HepG2 (cell line): ENCODE measurements at regions not wholly inside any gene's neighbourhood (a gene's known extent, or its start where the extent isn't known, plus 50 kb on each side); places are given as distances from the start of the nearest gene placed in this dataset.

Experiments used
- ATAC-seq: fragments of 200-7000 bp; cut with Tn5 transposase; 3 replicates; pipeline ENCODE4 v1.9.1; 2020; ENCODE audit warnings: mild to moderate bottlenecking, moderate library complexity
- BruUV-seq: library from RNA; stranded (reverse); fragments of 400-500 nt; replicated peaks from 2 replicates; lab custom pipeline; 2021; lab: Mats Ljungman, UMichigan
- CTCF ChIA-PET: fragments of 300-600 bp; formaldehyde crosslinking; extraction: SDS; loops from one replicate; lab custom pipeline; 2021; ENCODE audit warnings: low total read pairs, inconsistent platforms, low intra/inter-chr PET ratio; lab: Yijun Ruan, JAX
- POLR2A ChIA-PET: fragments of 350-600 bp; sonication (Branson Sonifier 250); formaldehyde crosslinking; loops from one replicate; lab custom pipeline; 2020; ENCODE audit warnings: antibody characterized with exemption, inconsistent platforms; lab: Yijun Ruan, JAX
- DNase-seq: peaks from one replicate; pipeline ENCODE4 v3.0.0-alpha.2; 2015; ENCODE audit warnings: low spot score
- FAIRE-seq: peaks from 3 replicates; lab custom pipeline; 2011; peaks lifted over from hg19 to GRCh38; lab: Jason Lieb, UNC
- H2AFZ ChIP-seq: one replicate; pipeline ENCODE4 v1.6.1; 2011; ENCODE audit warnings: low read length, inconsistent platforms
- H3K27ac ChIP-seq: fragments of 300-600 bp; 3 replicates; pipeline ENCODE4 v1.8.0; 2011; ENCODE audit warnings: mixed run types, mild to moderate bottlenecking, mixed read lengths, low read length, inconsistent platforms; ENCODE audit not compliant: insufficient read depth; ENCODE audit errors: extremely low read length
- H3K27me3 ChIP-seq, 2 experiments: fragments of 200-600 bp in 1 of 2; 2 replicates in 1 of 2; 3 replicates in 1 of 2; pipeline versions ENCODE4 v1.6.0 to v1.8.0; 2011; ENCODE audit warnings: low read length in 2 of 2, mild to moderate bottlenecking in 2 of 2, moderate library complexity in 2 of 2, inconsistent platforms in 1 of 2; ENCODE audit not compliant: insufficient read depth in 2 of 2, control insufficient read depth in 1 of 2
- H3K36me3 ChIP-seq, 2 experiments: fragments of 200-600 bp in 1 of 2; replicated peaks in 1 of 2; 2 replicates in 1 of 2; 3 replicates in 1 of 2; pipeline versions ENCODE4 v1.5.1 to v1.8.0; 2011; ENCODE audit warnings: low read length in 2 of 2, inconsistent platforms in 1 of 2; ENCODE audit not compliant: insufficient read depth in 2 of 2, control insufficient read depth in 1 of 2
- H3K4me1 ChIP-seq: 2 replicates; pipeline ENCODE4 v1.5.1; 2012; ENCODE audit warnings: low read length, inconsistent platforms; ENCODE audit not compliant: insufficient read depth
- H3K4me2 ChIP-seq: 2 replicates; pipeline ENCODE4 v1.6.0; 2011; ENCODE audit warnings: low read depth, low read length, inconsistent platforms
- H3K4me3 ChIP-seq, 3 experiments: fragments of 200-600 bp in 1 of 3; sonication (generic), shearing (Covaris generic) in 1 of 3; replicated peaks in 1 of 3; 2 replicates each; pipeline ENCODE4 v1.5.1; 2011 to 2016; ENCODE audit warnings: low read length in 3 of 3, inconsistent platforms in 2 of 3, low read depth in 2 of 3, mild to moderate bottlenecking in 2 of 3, control low read depth in 1 of 3, mixed read lengths in 1 of 3; ENCODE audit not compliant: insufficient read depth in 1 of 3
- H3K79me2 ChIP-seq: one replicate; pipeline ENCODE4 v1.6.1; 2011; ENCODE audit warnings: low read length, inconsistent platforms; ENCODE audit not compliant: insufficient read depth
- H3K9ac ChIP-seq: 2 replicates; pipeline ENCODE4 v1.6.0; 2011; ENCODE audit warnings: mild to moderate bottlenecking, low read depth, low read length, inconsistent platforms; ENCODE audit not compliant: insufficient read depth
- H3K9me3 ChIP-seq: 2 replicates; pipeline ENCODE4 v1.5.1; 2012; ENCODE audit warnings: mild to moderate bottlenecking, low read length
- H4K20me1 ChIP-seq: 2 replicates; pipeline ENCODE4 v1.6.0; 2011; ENCODE audit warnings: inconsistent platforms, mild to moderate bottlenecking, low read length, moderate library complexity; ENCODE audit not compliant: insufficient read depth
- CEBPZ ChIP-seq: IDR thresholded peaks from 2 replicates; pipeline ENCODE4 v1.6.1; 2012; ENCODE audit warnings: low read length, improper control_type of control experiment
- EED ChIP-seq: sonication (generic); formaldehyde crosslinking; IDR thresholded peaks from 2 replicates; pipeline ENCODE4 v1.5.0; 2020; ENCODE audit warnings: mild to moderate bottlenecking, missing genetic modification reagents
- IKZF1 ChIP-seq: fragments of 450-650 bp; IDR thresholded peaks from 2 replicates; pipeline ENCODE4 v1.7.1; 2016
- ISL2 ChIP-seq: sonication (generic); formaldehyde crosslinking; IDR thresholded peaks from 2 replicates; pipeline ENCODE4 v1.5.0; 2020; ENCODE audit warnings: missing genetic modification reagents
- KDM4B ChIP-seq: sonication (generic); formaldehyde crosslinking; IDR thresholded peaks from 2 replicates; pipeline ENCODE4 v1.4.0; 2020; ENCODE audit warnings: missing genetic modification reagents
- KDM5B ChIP-seq: sonication (generic); formaldehyde crosslinking; IDR thresholded peaks from 2 replicates; pipeline ENCODE4 v1.4.0; 2020; ENCODE audit warnings: missing genetic modification reagents, mild to moderate bottlenecking, borderline replicate concordance
- MLXIP ChIP-seq: sonication (generic); formaldehyde crosslinking; IDR thresholded peaks from 2 replicates; pipeline ENCODE4 v1.9.0; 2021; ENCODE audit warnings: missing genetic modification reagents, borderline replicate concordance
- SOX5 ChIP-seq: IDR thresholded peaks from 2 replicates; pipeline ENCODE4 v1.6.1; 2016; ENCODE audit warnings: borderline replicate concordance
- TRIM22 ChIP-seq: fragments of 450-650 bp; IDR thresholded peaks from 2 replicates; pipeline ENCODE4 v1.6.1; 2017
- TRIM24 ChIP-seq: sonication (generic); formaldehyde crosslinking; IDR thresholded peaks from 2 replicates; pipeline ENCODE4 v1.8.0; 2022; ENCODE audit warnings: mild to moderate bottlenecking, missing genetic modification reagents
- ZBTB20 ChIP-seq: sonication (generic); formaldehyde crosslinking; IDR thresholded peaks from 2 replicates; pipeline ENCODE4 v1.8.1; 2023; ENCODE audit warnings: missing genetic modification reagents, low read depth, mild to moderate bottlenecking, borderline replicate concordance
- ZNF136 ChIP-seq: sonication (generic); formaldehyde crosslinking; IDR thresholded peaks from 2 replicates; pipeline ENCODE4 v1.8.1; 2022; ENCODE audit warnings: low read depth, mild to moderate bottlenecking, moderate library complexity, missing genetic modification reagents
- ZNF367 ChIP-seq: sonication (generic); formaldehyde crosslinking; IDR thresholded peaks from 2 replicates; pipeline ENCODE4 v1.4.0; 2020; ENCODE audit warnings: missing genetic modification reagents, borderline replicate concordance
- ZNF468 ChIP-seq: sonication (generic); formaldehyde crosslinking; IDR thresholded peaks from 2 replicates; pipeline ENCODE4 v1.8.0; 2022; ENCODE audit warnings: mild to moderate bottlenecking, moderate library complexity, missing genetic modification reagents
- ZNF710 ChIP-seq: sonication (generic); formaldehyde crosslinking; IDR thresholded peaks from 2 replicates; pipeline ENCODE4 v1.5.0; 2020; ENCODE audit warnings: mild to moderate bottlenecking, missing genetic modification reagents, borderline replicate concordance
- ZNF724P ChIP-seq: sonication (generic); formaldehyde crosslinking; IDR thresholded peaks from 2 replicates; pipeline ENCODE4 v1.8.0; 2022; ENCODE audit warnings: missing genetic modification reagents, borderline replicate concordance
- WGBS: methylation state at CpG from one replicate; pipeline ENCODE4 v1.1.6; 2017; ENCODE audit warnings: low lambda C conversion rate; 5-methylcytosine and 5-hydroxymethylcytosine counted together
- in situ Hi-C: cut with HindIII; loops from 2 replicates; pipeline ENCODE4 v1.10.0; 2017; ENCODE audit warnings: low pct_unique_long_range_greater_than_20kb; ENCODE audit not compliant: extremely low pct_ligation_motif_present
- intact Hi-C: fragments of 100-400 bp; cut with micrococcal nuclease; formaldehyde crosslinking; loops from one replicate; pipeline ENCODE4 v1.10.0; 2022; ENCODE audit not compliant: unreplicated experiment

GRCh38 chr11:8826901-8827560, 84.0 kb upstream of the AKIP1 start:
- no peak overlapping the region for H3K4me2 ChIP-seq
- H3K27me3 ChIP-seq = peaks cover 1 to 3% of the 10 kb centered on the region in 2 experiments; a peak in 2 of 5 replicates
- WGBS = 41% methylated on average over 5 of the region's 6 CpGs
- in situ Hi-C loops = no loop called here
- no peaks in the 10 kb centered on the region for H3K9me3 ChIP-seq
- no peak for DNase-seq
- no peaks in the 10 kb centered on the region for H4K20me1 ChIP-seq
- no peak overlapping the region for H3K27ac ChIP-seq
- BruUV-seq = no TSS peak
- no peak overlapping the region for H3K4me3 ChIP-seq
- H3K4me1 ChIP-seq = peaks cover 22% of the 10 kb centered on the region
- no peaks in the 10 kb centered on the region for H3K36me3 ChIP-seq
- no peak for FAIRE-seq
- H3K9ac ChIP-seq = no peak overlapping the region
- CTCF ChIA-PET = no interaction called here
- intact Hi-C loops = no loop called here
- H3K79me2 ChIP-seq = no peaks in the 10 kb centered on the region
- no peak overlapping the region for H2AFZ ChIP-seq
- POLR2A ChIA-PET = no interaction called here
- ATAC-seq = no peak
- TF ChIP-seq ZBTB20 (CRISPR knock-in tag) (no peak), IKZF1 (no peak), ZNF710 (CRISPR knock-in tag) (no peak), KDM5B (CRISPR knock-in tag) (no peak), ZNF367 (CRISPR knock-in tag) (no peak), SOX5 (CRISPR knock-in tag) (no peak), TRIM22 (no peak), ISL2 (CRISPR knock-in tag) (no peak), KDM4B (no peak), CEBPZ (no peak), EED (CRISPR knock-in tag) (no peak), ZNF136 (CRISPR knock-in tag) (no peak), ZNF468 (CRISPR knock-in tag) (no peak), MLXIP (CRISPR knock-in tag) (no peak), ZNF724P (CRISPR knock-in tag) (no peak), TRIM24 (CRISPR knock-in tag) (no peak)
